ENCODE measurements at regions not wholly inside any gene's neighbourhood (a gene's known extent, or its start where the extent isn't known, plus 50 kb on each side); places are given as distances from the start of the nearest gene placed in this dataset.

- TF ChIP-seq CTCF (tag by site-specific recombination; IDR thresholded peaks at IDR 0.05): no peak
- no peak for TF ChIP-seq BCL11A (tag by site-specific recombination; IDR thresholded peaks at IDR 0.05; ENCODE audit: low read depth)
- TF ChIP-seq ZNF239 (tag by site-specific recombination; IDR thresholded peaks at IDR 0.05): no peak
- no peak for TF ChIP-seq ZNF473 (tag by site-specific recombination; IDR thresholded peaks at IDR 0.05)
- no peak for TF ChIP-seq ZNF146 (tag by site-specific recombination; IDR thresholded peaks at IDR 0.05)
Observed at GRCh38 chr2:8511868-8512612, 169.8 kb upstream of the ID2 start.
